ENCODE measurements at regions not wholly inside any gene's neighbourhood (a gene's known extent, or its start where the extent isn't known, plus 50 kb on each side); places are given as distances from the start of the nearest gene placed in this dataset.

DNA sequence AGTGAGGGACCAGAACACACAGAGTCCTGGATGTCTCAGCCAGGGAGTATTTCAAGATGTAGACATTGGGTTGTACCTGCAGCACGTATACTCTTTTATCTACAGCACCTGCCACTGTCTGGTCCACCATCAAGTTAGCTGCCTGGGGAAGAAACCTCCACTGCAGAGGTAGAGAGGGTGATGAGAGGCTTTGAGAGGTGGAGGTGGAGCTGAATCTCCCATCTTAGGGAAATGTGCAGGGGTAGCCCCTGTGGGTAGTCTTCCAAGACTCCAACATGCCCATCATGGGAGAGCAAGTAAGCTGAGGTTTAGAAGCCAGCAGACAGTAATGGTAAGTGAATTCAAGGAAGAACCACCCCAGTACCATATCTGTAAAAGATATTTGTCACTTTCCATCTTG, 93.3 kb upstream of the CELF4 start:
- no peak for DNase-seq

DNA sequence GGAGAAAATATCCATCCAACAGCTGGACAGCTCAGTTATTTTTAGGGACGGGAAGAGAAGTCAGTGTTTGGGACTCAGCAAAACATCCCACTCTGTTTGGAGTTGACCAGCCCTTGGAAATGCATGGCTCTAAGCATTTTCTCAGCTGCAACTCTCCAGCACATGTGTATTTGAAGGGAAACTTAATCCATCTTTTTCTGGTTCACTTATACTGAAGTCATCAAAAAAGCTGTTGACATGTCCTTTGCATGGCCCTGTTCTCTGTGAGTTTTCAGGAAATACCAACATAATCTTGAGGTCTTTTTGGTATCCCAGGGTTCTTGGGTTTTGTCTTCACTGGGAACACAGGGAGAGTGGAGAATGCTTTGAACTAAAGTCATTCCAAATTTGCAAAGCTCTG, 91.9 kb upstream of the CELF4 start:
- DNase-seq = no peak
- Histone ChIP-seq H3K27ac (no peak overlapping the region), H3K4me1 (no peaks in the 10 kb centered on the region), H3K4me3 (no peak overlapping the region), H3K36me3 (no peaks in the 10 kb centered on the region), H3K9me3 (no peaks in the 10 kb centered on the region), H3K27me3 (no peaks in the 10 kb centered on the region)
- WGBS, 2 donors (ENCODE audit: low coverage in 1 of 2) = 59 to 60% methylated on average over 1 of the region's 1 CpG
- TF ChIP-seq POLR2AphosphoS5 (IDR thresholded peaks at IDR 0.05) = no peak
- TF ChIP-seq, protein P1, sequence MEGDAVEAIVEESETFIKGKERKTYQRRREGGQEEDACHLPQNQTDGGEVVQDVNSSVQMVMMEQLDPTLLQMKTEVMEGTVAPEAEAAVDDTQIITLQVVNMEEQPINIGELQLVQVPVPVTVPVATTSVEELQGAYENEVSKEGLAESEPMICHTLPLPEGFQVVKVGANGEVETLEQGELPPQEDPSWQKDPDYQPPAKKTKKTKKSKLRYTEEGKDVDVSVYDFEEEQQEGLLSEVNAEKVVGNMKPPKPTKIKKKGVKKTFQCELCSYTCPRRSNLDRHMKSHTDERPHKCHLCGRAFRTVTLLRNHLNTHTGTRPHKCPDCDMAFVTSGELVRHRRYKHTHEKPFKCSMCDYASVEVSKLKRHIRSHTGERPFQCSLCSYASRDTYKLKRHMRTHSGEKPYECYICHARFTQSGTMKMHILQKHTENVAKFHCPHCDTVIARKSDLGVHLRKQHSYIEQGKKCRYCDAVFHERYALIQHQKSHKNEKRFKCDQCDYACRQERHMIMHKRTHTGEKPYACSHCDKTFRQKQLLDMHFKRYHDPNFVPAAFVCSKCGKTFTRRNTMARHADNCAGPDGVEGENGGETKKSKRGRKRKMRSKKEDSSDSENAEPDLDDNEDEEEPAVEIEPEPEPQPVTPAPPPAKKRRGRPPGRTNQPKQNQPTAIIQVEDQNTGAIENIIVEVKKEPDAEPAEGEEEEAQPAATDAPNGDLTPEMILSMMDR (IDR thresholded peaks at IDR 0.05) = no peak
- TF ChIP-seq EP300 (IDR thresholded peaks at IDR 0.05; ENCODE audit: low read depth) = no peak
- no peak for TF ChIP-seq POLR2A (IDR thresholded peaks at IDR 0.05)
- in situ Hi-C loops (cut with MboI; ENCODE audit: low pct_ligation_motif_present in 1 of 4, low pct_unique_long_range_greater_than_20kb in 1 of 4, low sequenced_read_pairs in 3 of 4) (no loop called here), intact Hi-C loops (cut with DNase I; ENCODE audit: low total_unique reads) (no loop called here)

More for the DNA sequence above, 93.3 kb upstream of the CELF4 start:
- no peaks in the 10 kb centered on the region for H3K27me3 ChIP-seq
- intact Hi-C loops (cut with DNase I; ENCODE audit: low total_unique reads) = no loop called here
- no peaks in the 10 kb centered on the region for H3K9me3 ChIP-seq
- 38 to 60% methylated on average over 1 of the region's 1 CpG for WGBS, 2 donors (ENCODE audit: low coverage in 1 of 2)
- no peak overlapping the region for H3K27ac ChIP-seq
- TF ChIP-seq, protein P1 (IDR thresholded peaks at IDR 0.05) = no peak
- TF ChIP-seq EP300 (IDR thresholded peaks at IDR 0.05; ENCODE audit: low read depth) (no peak), POLR2A (IDR thresholded peaks at IDR 0.05) (no peak), POLR2AphosphoS5 (IDR thresholded peaks at IDR 0.05) (no peak)
- in situ Hi-C loops (cut with MboI; ENCODE audit: low pct_ligation_motif_present in 1 of 4, low pct_unique_long_range_greater_than_20kb in 1 of 4, low sequenced_read_pairs in 3 of 4) = no loop called here
- no peaks in the 10 kb centered on the region for H3K36me3 ChIP-seq
- no peaks in the 10 kb centered on the region for H3K4me1 ChIP-seq
- no peak overlapping the region for H3K4me3 ChIP-seq

DNA sequence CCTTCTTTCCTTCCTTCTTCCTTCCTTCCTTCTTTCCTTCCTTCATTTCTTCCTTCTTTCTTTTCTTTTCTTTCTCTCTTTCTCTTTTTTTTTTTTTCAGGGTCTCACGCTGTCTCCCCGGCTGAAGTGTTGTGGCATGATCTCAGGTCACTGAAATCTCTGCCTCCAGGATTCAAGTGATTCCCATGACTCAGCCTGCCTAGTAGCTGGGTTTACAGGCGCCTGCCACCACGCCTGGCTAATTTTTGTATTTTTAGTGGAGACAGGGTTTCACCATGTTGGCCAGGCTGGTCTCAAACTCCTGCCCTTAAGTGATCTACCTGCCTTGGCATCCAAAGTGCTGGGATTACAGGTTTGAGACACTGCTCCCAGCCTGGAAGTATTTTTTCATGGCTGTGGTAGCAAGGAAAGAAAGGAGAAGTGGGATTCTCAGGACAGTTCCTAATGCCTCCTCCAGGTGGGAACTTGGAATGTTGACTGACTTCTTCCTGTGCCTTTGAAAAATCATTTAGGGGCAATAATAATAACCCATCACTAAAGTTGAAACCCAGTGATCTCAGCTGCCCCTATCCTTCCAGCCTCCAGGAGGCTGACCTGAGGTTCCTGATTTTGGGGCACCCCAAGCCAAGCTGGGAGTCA, 89.3 kb upstream of the CELF4 start:
- WGBS, 2 donors (ENCODE audit: low coverage in 1 of 2) = 84 to 92% methylated on average over 2 to 4 of the region's 4 CpGs
- TF ChIP-seq POLR2A (IDR thresholded peaks at IDR 0.05) (no peak), POLR2AphosphoS5 (IDR thresholded peaks at IDR 0.05) (no peak), EP300 (IDR thresholded peaks at IDR 0.05; ENCODE audit: low read depth) (no peak)
- TF ChIP-seq, protein P1 (IDR thresholded peaks at IDR 0.05) = no peak
- no peaks in the 10 kb centered on the region for H3K36me3 ChIP-seq
- no peak overlapping the region for H3K27ac ChIP-seq
- DNase-seq = no peak
- no peaks in the 10 kb centered on the region for H3K27me3 ChIP-seq
- H3K9me3 ChIP-seq = peaks cover 0 to 4% of the 10 kb centered on the region in 2 donors
- intact Hi-C loops (cut with DNase I; ENCODE audit: low total_unique reads) = no loop called here
- no peak overlapping the region for H3K4me3 ChIP-seq
- in situ Hi-C loops (cut with MboI; ENCODE audit: low pct_ligation_motif_present in 1 of 4, low pct_unique_long_range_greater_than_20kb in 1 of 4, low sequenced_read_pairs in 3 of 4) = no loop called here
- no peaks in the 10 kb centered on the region for H3K4me1 ChIP-seq

DNA sequence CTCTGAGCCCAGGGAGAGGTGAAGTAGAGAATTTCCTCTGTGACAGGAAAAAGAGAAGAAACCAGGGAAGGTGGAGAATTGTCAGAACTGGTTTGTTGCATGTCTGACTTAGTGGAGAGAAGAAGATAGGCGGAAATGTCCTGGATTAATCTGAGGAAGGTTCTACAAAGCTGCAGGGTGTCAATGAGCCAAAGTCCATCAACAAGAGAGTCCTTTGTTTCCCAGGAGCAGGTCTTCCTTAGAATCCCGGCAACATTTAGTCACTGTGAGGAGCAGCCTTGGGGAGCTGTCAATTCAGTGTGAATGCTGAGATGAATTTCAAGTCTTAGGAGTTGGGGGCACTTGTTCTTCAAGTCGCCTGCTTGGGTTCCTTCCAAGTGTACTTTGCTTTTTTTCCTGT, 88.4 kb upstream of the CELF4 start:
- H3K36me3 ChIP-seq = no peaks in the 10 kb centered on the region
- no peak overlapping the region for H3K27ac ChIP-seq
- WGBS, 2 donors (ENCODE audit: low coverage in 1 of 2) = 24 to 38% methylated on average over 3 of the region's 3 CpGs
- DNase-seq = no peak
- H3K9me3 ChIP-seq = peaks cover 5 to 11% of the 10 kb centered on the region in 2 donors
- intact Hi-C loops (cut with DNase I; ENCODE audit: low total_unique reads) (no loop called here), in situ Hi-C loops (cut with MboI; ENCODE audit: low pct_ligation_motif_present in 1 of 4, low pct_unique_long_range_greater_than_20kb in 1 of 4, low sequenced_read_pairs in 3 of 4) (no loop called here)
- TF ChIP-seq EP300 (IDR thresholded peaks at IDR 0.05; ENCODE audit: low read depth) (no peak), POLR2A (IDR thresholded peaks at IDR 0.05) (no peak), POLR2AphosphoS5 (IDR thresholded peaks at IDR 0.05) (no peak)
- TF ChIP-seq, protein P1 (IDR thresholded peaks at IDR 0.05) = no peak
- H3K27me3 ChIP-seq = no peaks in the 10 kb centered on the region
- no peak overlapping the region for H3K4me3 ChIP-seq
- H3K4me1 ChIP-seq = no peaks in the 10 kb centered on the region
